SK-N-SH (cell line): ENCODE measurements at regions not wholly inside any gene's neighbourhood (a gene's known extent, or its start where the extent isn't known, plus 50 kb on each side); places are given as distances from the start of the nearest gene placed in this dataset.

ENCODE experiments used
- CTCF ChIA-PET: fragments of 300-600, 350-600 bp; formaldehyde crosslinking; extraction: SDS; loops from one replicate; lab custom pipeline; 2021; lab: Yijun Ruan, JAX
- POLR2A ChIA-PET: fragments of 350-600 bp; sonication (Branson Sonifier 250); formaldehyde crosslinking; extraction: SDS; loops from one replicate; lab custom pipeline; 2020; ENCODE audit warnings: antibody characterized with exemption, inconsistent platforms; lab: Yijun Ruan, JAX
- DNase-seq: peaks from one replicate; pipeline ENCODE4 v3.0.0; 2012
- H2AFZ ChIP-seq: fragments of 200-600 bp; sonication (generic); 2 replicates; pipeline ENCODE4 v1.8.1; 2016; ENCODE audit warnings: antibody characterized with exemption, mild to moderate bottlenecking, low read depth
- H3F3A ChIP-seq: fragments of 200-600 bp; sonication (generic); replicated peaks from 2 replicates; pipeline ENCODE3; 2016; ENCODE audit warnings: antibody characterized with exemption, mild to moderate bottlenecking; ENCODE audit not compliant: insufficient read depth
- H3K27ac ChIP-seq, 2 experiments: fragments of 200-500 bp in 1 of 2; fragments of 200-600 bp in 1 of 2; sonication (Bioruptor generic) in 1 of 2; sonication (generic), shearing (Covaris generic) in 1 of 2; 2 replicates each; pipeline versions ENCODE4 v1.5.1 to v1.6.1; 2014 to 2016; ENCODE audit warnings: low read depth in 2 of 2, inconsistent platforms in 1 of 2, low read length in 1 of 2, mild to moderate bottlenecking in 1 of 2, mixed read lengths in 1 of 2
- H3K27me3 ChIP-seq: fragments of 200-600 bp; sonication (generic), shearing (Covaris generic); 2 replicates; pipeline ENCODE4 v1.6.1; 2016; ENCODE audit warnings: mixed run types; ENCODE audit not compliant: insufficient read depth
- H3K36me3 ChIP-seq, 2 experiments: fragments of 200-500 bp in 1 of 2; fragments of 200-600 bp in 1 of 2; sonication (Bioruptor generic) in 1 of 2; sonication (generic) in 1 of 2; replicated peaks in 1 of 2; 2 replicates each; pipeline versions ENCODE3 to v1.5.1; 2014 to 2016; ENCODE audit warnings: low read length in 1 of 2, mild to moderate bottlenecking in 1 of 2; ENCODE audit not compliant: insufficient read depth in 2 of 2, control insufficient read depth in 1 of 2
- H3K4me1 ChIP-seq, 2 experiments: fragments of 200-500 bp in 1 of 2; fragments of 200-600 bp in 1 of 2; sonication (Bioruptor generic) in 1 of 2; sonication (generic), shearing (Covaris generic) in 1 of 2; 2 replicates each; pipeline versions ENCODE4 v1.5.1 to v1.6.1; 2014 to 2016; ENCODE audit warnings: low read depth in 1 of 2, low read length in 1 of 2, mixed run types in 1 of 2; ENCODE audit not compliant: insufficient read depth in 2 of 2, control insufficient read depth in 1 of 2
- H3K4me2 ChIP-seq: fragments of 200-600 bp; sonication (generic), shearing (Covaris generic); 2 replicates; pipeline ENCODE4 v1.6.1; 2017; ENCODE audit warnings: mixed run types
- H3K4me3 ChIP-seq, 2 experiments: fragments of 200-500 bp in 1 of 2; fragments of 200-600 bp in 1 of 2; sonication (Bioruptor generic) in 1 of 2; sonication (generic), shearing (Covaris generic) in 1 of 2; 2 replicates each; pipeline versions ENCODE4 v1.5.1 to v1.8.1; 2014 to 2016; ENCODE audit warnings: low read depth in 2 of 2, inconsistent platforms in 1 of 2, low read length in 1 of 2, mild to moderate bottlenecking in 1 of 2, mixed read lengths in 1 of 2, moderate library complexity in 1 of 2
- H3K79me2 ChIP-seq: fragments of 200-600 bp; sonication (generic); 2 replicates; pipeline ENCODE4 v1.8.1; 2017; ENCODE audit warnings: mild to moderate bottlenecking; ENCODE audit not compliant: insufficient read depth
- H3K9ac ChIP-seq: fragments of 200-600 bp; sonication (generic); 2 replicates; pipeline ENCODE4 v1.6.1; 2017; ENCODE audit warnings: mixed run types
- H3K9me2 ChIP-seq: fragments of 200-600 bp; sonication (generic); 2 replicates; pipeline ENCODE4 v1.6.1; 2017; ENCODE audit warnings: mixed run types
- H3K9me3 ChIP-seq: fragments of 200-600 bp; sonication (generic); 2 replicates; pipeline ENCODE4 v1.6.1; 2017; ENCODE audit warnings: mixed run types, mild to moderate bottlenecking, moderate library complexity
- H4K20me1 ChIP-seq: fragments of 200-600 bp; sonication (generic); 2 replicates; pipeline ENCODE4 v1.6.1; 2017; ENCODE audit warnings: mild to moderate bottlenecking, mixed run types; ENCODE audit not compliant: insufficient read depth
- FOSL2 ChIP-seq: IDR thresholded peaks from 2 replicates; pipeline ENCODE4 v1.4.0; 2012; ENCODE audit warnings: low read depth, mild to moderate bottlenecking, moderate library complexity, borderline replicate concordance
- MEF2A ChIP-seq: IDR thresholded peaks from 2 replicates; pipeline ENCODE4 v1.4.0; 2012; ENCODE audit warnings: low read depth, borderline replicate concordance
- POLR2AphosphoS5 ChIP-seq: IDR thresholded peaks from 2 replicates; pipeline ENCODE4 v1.6.1; 2012; ENCODE audit warnings: low read depth, low read length
- RCOR1 ChIP-seq: fragments of 150-350 bp; IDR thresholded peaks from 2 replicates; pipeline ENCODE4 v1.6.1; 2017; ENCODE audit warnings: antibody characterized with exemption, low read length
- RFX5 ChIP-seq: IDR thresholded peaks from 2 replicates; pipeline ENCODE4 v1.6.1; 2012; ENCODE audit warnings: mild to moderate bottlenecking, improper control_type of control experiment, low read length
- RXRA ChIP-seq: IDR thresholded peaks from 2 replicates; pipeline ENCODE4 v1.4.0; 2012; ENCODE audit warnings: low read depth, mild to moderate bottlenecking, borderline replicate concordance
- TAF1 ChIP-seq: IDR thresholded peaks from 2 replicates; pipeline ENCODE4 v1.6.1; 2012; ENCODE audit warnings: low read depth, mild to moderate bottlenecking, low read length, moderate library complexity, borderline replicate concordance
- TCF12 ChIP-seq: IDR thresholded peaks from 2 replicates; pipeline ENCODE4 v1.4.0; 2012
- TEAD4 ChIP-seq: IDR thresholded peaks from 2 replicates; pipeline ENCODE4 v1.4.0; 2012; ENCODE audit warnings: mild to moderate bottlenecking, borderline replicate concordance; ENCODE audit not compliant: insufficient read depth
- WGBS: methylation state at CpG from one replicate; pipeline ENCODE4 v1.1.6; 2017; ENCODE audit warnings: low lambda C conversion rate; 5-methylcytosine and 5-hydroxymethylcytosine counted together
- TF ChIP-seq, protein P1 (sequence below): IDR thresholded peaks from 2 replicates; pipeline ENCODE4 v1.4.0; 2012; ENCODE audit warnings: low read depth, borderline replicate concordance
- TF ChIP-seq, protein P2 (sequence below): IDR thresholded peaks from 2 replicates; pipeline ENCODE4 v1.4.0; 2012; ENCODE audit warnings: low read depth
- TF ChIP-seq, protein P3 (sequence below): IDR thresholded peaks from 2 replicates; pipeline ENCODE4 v1.4.0; 2012; ENCODE audit warnings: low read depth, borderline replicate concordance
- TF ChIP-seq, protein P4 (sequence below): fragments of 150-350 bp; IDR thresholded peaks from 2 replicates; pipeline ENCODE4 v1.6.1; 2016; ENCODE audit warnings: mild to moderate bottlenecking, low read depth, low read length
- TF ChIP-seq, protein P5 (sequence below): IDR thresholded peaks from 2 replicates; pipeline ENCODE4 v1.6.1; 2012; ENCODE audit warnings: mild to moderate bottlenecking, low read depth, low read length, moderate library complexity
- TF ChIP-seq, protein P6 (sequence below): IDR thresholded peaks from 2 replicates; pipeline ENCODE4; 2012
- TF ChIP-seq, protein P7 (sequence below): fragments of 200-600 bp; sonication (generic); IDR thresholded peaks from 2 replicates; pipeline ENCODE4 v1.6.1; 2017; ENCODE audit warnings: antibody characterized with exemption, mild to moderate bottlenecking, moderate library complexity

DNA sequence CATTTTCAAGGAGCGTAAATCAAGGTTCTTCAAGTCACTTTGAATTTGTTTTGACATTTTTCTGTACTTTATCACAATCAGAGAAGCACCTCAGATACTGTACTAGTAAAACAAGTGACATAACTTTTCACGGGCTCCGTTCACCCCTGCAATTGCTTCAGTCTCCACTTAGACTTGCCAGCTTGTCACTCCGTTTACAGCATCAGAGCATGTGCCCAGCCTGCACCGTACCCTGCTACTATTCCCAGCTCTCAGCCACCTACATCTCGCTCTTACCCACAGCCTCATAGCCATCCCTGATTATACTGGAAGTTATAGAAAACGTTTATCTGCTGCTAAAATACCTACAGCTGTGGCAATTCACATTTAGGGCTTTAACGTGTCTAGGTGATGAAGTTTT, 135.3 kb upstream of the TENM3 start:
- Histone ChIP-seq H3K4me2 (no peak overlapping the region), H3F3A (no peaks in the 10 kb centered on the region), H3K9ac (no peak overlapping the region), H4K20me1 (no peaks in the 10 kb centered on the region), H3K4me3 (no peak overlapping the region), H3K9me3 (no peaks in the 10 kb centered on the region), H3K9me2 (no peaks in the 10 kb centered on the region), H3K79me2 (no peaks in the 10 kb centered on the region), H3K4me1 (no peaks in the 10 kb centered on the region), H2AFZ (no peak overlapping the region), H3K36me3 (no peaks in the 10 kb centered on the region), H3K27me3 (no peaks in the 10 kb centered on the region), H3K27ac (no peak overlapping the region)
- 67% methylated on average over 8 of the region's 8 CpGs for WGBS
- POLR2A ChIA-PET, result no interaction called here
- DNase-seq, result no peak
- TF ChIP-seq RXRA, result no peak
- no peak for TF ChIP-seq MEF2A
- TF ChIP-seq, protein P1, sequence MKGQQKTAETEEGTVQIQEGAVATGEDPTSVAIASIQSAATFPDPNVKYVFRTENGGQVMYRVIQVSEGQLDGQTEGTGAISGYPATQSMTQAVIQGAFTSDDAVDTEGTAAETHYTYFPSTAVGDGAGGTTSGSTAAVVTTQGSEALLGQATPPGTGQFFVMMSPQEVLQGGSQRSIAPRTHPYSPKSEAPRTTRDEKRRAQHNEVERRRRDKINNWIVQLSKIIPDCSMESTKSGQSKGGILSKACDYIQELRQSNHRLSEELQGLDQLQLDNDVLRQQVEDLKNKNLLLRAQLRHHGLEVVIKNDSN, result no peak
- TF ChIP-seq TCF12, result no peak
- no peak for TF ChIP-seq FOSL2
- TF ChIP-seq POLR2AphosphoS5, result no peak
- TF ChIP-seq, protein P2, sequence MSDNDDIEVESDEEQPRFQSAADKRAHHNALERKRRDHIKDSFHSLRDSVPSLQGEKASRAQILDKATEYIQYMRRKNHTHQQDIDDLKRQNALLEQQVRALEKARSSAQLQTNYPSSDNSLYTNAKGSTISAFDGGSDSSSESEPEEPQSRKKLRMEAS, result no peak
- TF ChIP-seq, protein P3, sequence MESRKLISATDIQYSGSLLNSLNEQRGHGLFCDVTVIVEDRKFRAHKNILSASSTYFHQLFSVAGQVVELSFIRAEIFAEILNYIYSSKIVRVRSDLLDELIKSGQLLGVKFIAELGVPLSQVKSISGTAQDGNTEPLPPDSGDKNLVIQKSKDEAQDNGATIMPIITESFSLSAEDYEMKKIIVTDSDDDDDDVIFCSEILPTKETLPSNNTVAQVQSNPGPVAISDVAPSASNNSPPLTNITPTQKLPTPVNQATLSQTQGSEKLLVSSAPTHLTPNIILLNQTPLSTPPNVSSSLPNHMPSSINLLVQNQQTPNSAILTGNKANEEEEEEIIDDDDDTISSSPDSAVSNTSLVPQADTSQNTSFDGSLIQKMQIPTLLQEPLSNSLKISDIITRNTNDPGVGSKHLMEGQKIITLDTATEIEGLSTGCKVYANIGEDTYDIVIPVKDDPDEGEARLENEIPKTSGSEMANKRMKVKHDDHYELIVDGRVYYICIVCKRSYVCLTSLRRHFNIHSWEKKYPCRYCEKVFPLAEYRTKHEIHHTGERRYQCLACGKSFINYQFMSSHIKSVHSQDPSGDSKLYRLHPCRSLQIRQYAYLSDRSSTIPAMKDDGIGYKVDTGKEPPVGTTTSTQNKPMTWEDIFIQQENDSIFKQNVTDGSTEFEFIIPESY, result no peak
- no peak for TF ChIP-seq TAF1
- no peak for TF ChIP-seq TEAD4
- TF ChIP-seq, protein P4, sequence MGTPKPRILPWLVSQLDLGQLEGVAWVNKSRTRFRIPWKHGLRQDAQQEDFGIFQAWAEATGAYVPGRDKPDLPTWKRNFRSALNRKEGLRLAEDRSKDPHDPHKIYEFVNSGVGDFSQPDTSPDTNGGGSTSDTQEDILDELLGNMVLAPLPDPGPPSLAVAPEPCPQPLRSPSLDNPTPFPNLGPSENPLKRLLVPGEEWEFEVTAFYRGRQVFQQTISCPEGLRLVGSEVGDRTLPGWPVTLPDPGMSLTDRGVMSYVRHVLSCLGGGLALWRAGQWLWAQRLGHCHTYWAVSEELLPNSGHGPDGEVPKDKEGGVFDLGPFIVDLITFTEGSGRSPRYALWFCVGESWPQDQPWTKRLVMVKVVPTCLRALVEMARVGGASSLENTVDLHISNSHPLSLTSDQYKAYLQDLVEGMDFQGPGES, result no peak
- no peak for TF ChIP-seq RFX5
- TF ChIP-seq, protein P5, sequence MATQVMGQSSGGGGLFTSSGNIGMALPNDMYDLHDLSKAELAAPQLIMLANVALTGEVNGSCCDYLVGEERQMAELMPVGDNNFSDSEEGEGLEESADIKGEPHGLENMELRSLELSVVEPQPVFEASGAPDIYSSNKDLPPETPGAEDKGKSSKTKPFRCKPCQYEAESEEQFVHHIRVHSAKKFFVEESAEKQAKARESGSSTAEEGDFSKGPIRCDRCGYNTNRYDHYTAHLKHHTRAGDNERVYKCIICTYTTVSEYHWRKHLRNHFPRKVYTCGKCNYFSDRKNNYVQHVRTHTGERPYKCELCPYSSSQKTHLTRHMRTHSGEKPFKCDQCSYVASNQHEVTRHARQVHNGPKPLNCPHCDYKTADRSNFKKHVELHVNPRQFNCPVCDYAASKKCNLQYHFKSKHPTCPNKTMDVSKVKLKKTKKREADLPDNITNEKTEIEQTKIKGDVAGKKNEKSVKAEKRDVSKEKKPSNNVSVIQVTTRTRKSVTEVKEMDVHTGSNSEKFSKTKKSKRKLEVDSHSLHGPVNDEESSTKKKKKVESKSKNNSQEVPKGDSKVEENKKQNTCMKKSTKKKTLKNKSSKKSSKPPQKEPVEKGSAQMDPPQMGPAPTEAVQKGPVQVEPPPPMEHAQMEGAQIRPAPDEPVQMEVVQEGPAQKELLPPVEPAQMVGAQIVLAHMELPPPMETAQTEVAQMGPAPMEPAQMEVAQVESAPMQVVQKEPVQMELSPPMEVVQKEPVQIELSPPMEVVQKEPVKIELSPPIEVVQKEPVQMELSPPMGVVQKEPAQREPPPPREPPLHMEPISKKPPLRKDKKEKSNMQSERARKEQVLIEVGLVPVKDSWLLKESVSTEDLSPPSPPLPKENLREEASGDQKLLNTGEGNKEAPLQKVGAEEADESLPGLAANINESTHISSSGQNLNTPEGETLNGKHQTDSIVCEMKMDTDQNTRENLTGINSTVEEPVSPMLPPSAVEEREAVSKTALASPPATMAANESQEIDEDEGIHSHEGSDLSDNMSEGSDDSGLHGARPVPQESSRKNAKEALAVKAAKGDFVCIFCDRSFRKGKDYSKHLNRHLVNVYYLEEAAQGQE, result no peak
- TF ChIP-seq, protein P6, sequence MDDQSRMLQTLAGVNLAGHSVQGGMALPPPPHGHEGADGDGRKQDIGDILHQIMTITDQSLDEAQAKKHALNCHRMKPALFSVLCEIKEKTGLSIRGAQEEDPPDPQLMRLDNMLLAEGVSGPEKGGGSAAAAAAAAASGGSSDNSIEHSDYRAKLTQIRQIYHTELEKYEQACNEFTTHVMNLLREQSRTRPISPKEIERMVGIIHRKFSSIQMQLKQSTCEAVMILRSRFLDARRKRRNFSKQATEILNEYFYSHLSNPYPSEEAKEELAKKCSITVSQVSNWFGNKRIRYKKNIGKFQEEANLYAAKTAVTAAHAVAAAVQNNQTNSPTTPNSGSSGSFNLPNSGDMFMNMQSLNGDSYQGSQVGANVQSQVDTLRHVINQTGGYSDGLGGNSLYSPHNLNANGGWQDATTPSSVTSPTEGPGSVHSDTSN, result no peak
- TF ChIP-seq RCOR1, result no peak
- TF ChIP-seq, protein P7, sequence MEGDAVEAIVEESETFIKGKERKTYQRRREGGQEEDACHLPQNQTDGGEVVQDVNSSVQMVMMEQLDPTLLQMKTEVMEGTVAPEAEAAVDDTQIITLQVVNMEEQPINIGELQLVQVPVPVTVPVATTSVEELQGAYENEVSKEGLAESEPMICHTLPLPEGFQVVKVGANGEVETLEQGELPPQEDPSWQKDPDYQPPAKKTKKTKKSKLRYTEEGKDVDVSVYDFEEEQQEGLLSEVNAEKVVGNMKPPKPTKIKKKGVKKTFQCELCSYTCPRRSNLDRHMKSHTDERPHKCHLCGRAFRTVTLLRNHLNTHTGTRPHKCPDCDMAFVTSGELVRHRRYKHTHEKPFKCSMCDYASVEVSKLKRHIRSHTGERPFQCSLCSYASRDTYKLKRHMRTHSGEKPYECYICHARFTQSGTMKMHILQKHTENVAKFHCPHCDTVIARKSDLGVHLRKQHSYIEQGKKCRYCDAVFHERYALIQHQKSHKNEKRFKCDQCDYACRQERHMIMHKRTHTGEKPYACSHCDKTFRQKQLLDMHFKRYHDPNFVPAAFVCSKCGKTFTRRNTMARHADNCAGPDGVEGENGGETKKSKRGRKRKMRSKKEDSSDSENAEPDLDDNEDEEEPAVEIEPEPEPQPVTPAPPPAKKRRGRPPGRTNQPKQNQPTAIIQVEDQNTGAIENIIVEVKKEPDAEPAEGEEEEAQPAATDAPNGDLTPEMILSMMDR, result no peak
- CTCF ChIA-PET, result no interaction called here
